ENCODE measurements at regions not wholly inside any gene's neighbourhood (a gene's known extent, or its start where the extent isn't known, plus 50 kb on each side); places are given as distances from the start of the nearest gene placed in this dataset.

GRCh38 chr11:55457641-55458040, 89.9 kb downstream of the OR4A15 start:
- TF ChIP-seq, protein P1, sequence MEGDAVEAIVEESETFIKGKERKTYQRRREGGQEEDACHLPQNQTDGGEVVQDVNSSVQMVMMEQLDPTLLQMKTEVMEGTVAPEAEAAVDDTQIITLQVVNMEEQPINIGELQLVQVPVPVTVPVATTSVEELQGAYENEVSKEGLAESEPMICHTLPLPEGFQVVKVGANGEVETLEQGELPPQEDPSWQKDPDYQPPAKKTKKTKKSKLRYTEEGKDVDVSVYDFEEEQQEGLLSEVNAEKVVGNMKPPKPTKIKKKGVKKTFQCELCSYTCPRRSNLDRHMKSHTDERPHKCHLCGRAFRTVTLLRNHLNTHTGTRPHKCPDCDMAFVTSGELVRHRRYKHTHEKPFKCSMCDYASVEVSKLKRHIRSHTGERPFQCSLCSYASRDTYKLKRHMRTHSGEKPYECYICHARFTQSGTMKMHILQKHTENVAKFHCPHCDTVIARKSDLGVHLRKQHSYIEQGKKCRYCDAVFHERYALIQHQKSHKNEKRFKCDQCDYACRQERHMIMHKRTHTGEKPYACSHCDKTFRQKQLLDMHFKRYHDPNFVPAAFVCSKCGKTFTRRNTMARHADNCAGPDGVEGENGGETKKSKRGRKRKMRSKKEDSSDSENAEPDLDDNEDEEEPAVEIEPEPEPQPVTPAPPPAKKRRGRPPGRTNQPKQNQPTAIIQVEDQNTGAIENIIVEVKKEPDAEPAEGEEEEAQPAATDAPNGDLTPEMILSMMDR (IDR thresholded peaks at IDR 0.05; ENCODE audit: low read depth, low read length, poor library complexity, severe bottlenecking): no peak
- no peak for TF ChIP-seq EZH2phosphoT487 (IDR thresholded peaks at IDR 0.05; ENCODE audit: borderline replicate concordance, low read length)

Measured in DOHH2 (cell line).